GM19324 (cell line): ENCODE measurements at regions not wholly inside any gene's neighbourhood (a gene's known extent, or its start where the extent isn't known, plus 50 kb on each side); places are given as distances from the start of the nearest gene placed in this dataset.

Experiments
- ATAC-seq: cut with Tn5 transposase; IDR thresholded peaks from one replicate; pipeline ENCODE4 v1.9.1; 2021; ENCODE audit warnings: mild to moderate bottlenecking, moderate library complexity; ENCODE audit not compliant: unreplicated experiment, low FRiP score

GRCh38 chr13:39232401-39232980 lies 194.2 kb downstream of the NHLRC3 start:
- ATAC-seq = no peak

- no peak for ATAC-seq
These were observed 194.7 kb downstream of the NHLRC3 start for GRCh38 chr13:39232999-39233398.

- ATAC-seq = no peak
These were observed 195.3 kb downstream of the NHLRC3 start for GRCh38 chr13:39233519-39233918.

- ATAC-seq = no peak
These were observed 206.4 kb downstream of the NHLRC3 start for GRCh38 chr13:39244561-39245230.

- no peak for ATAC-seq
These were observed 207.4 kb downstream of the NHLRC3 start for GRCh38 chr13:39245688-39246087.

GRCh38 chr13:39249982-39250381 lies 211.7 kb downstream of the NHLRC3 start:
- no peak for ATAC-seq

- ATAC-seq = no peak
These were observed 212.2 kb downstream of the NHLRC3 start for GRCh38 chr13:39250440-39250839.

GRCh38 chr13:39251340-39251739 lies 213.1 kb downstream of the NHLRC3 start:
- no peak for ATAC-seq

- no peak for ATAC-seq
These were observed 215.5 kb downstream of the NHLRC3 start for GRCh38 chr13:39253774-39254173.

- no peak for ATAC-seq
These were observed 216.3 kb downstream of the NHLRC3 start for GRCh38 chr13:39254601-39255000.

GRCh38 chr13:39257642-39258041 lies 219.4 kb downstream of the NHLRC3 start:
- ATAC-seq = no peak

GRCh38 chr13:39259371-39260140 lies 221.3 kb downstream of the NHLRC3 start:
- no peak for ATAC-seq

- peak; percentile 74 for ATAC-seq
These were observed 224.8 kb downstream of the NHLRC3 start for GRCh38 chr13:39263033-39263432.

- ATAC-seq = no peak
These were observed 225.3 kb downstream of the NHLRC3 start for GRCh38 chr13:39263531-39263930.

- no peak for ATAC-seq
These were observed 228.2 kb downstream of the NHLRC3 start for GRCh38 chr13:39266426-39266825.

GRCh38 chr13:39268398-39268797 lies 230.1 kb downstream of the NHLRC3 start:
- ATAC-seq = no peak

GRCh38 chr13:39269004-39269403 lies 230.7 kb downstream of the NHLRC3 start:
- no peak for ATAC-seq

GRCh38 chr13:39269411-39269810 lies 231.2 kb downstream of the NHLRC3 start:
- ATAC-seq = no peak

GRCh38 chr13:39272994-39273393 lies 234.7 kb downstream of the NHLRC3 start:
- ATAC-seq = no peak

GRCh38 chr13:39273953-39274738 lies 235.9 kb downstream of the NHLRC3 start:
- ATAC-seq = no peak

GRCh38 chr13:39274739-39275325 lies 236.6 kb downstream of the NHLRC3 start:
- ATAC-seq = no peak
